ENCODE measurements at regions not wholly inside any gene's neighbourhood (a gene's known extent, or its start where the extent isn't known, plus 50 kb on each side); places are given as distances from the start of the nearest gene placed in this dataset.

DNA sequence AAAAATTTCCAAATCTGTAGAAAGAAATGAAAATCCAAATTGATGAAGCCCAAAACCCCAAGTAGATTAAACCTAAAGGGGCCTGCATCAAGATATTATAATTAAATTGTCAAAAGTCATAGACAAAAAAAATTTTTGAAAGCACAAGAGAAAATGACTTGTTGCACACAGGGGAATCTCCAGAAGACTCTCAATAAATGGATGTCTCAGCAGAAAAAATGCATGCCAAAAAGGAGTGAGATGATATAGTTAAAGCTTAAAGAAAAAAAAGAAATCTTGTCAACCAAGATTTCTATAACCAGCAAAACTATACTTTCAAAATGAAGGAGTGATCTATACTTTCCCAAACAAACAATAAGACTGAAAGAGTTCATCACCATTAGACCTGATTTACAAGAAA, 393.2 kb upstream of the SPAG17 start:
- DNase-seq (ENCODE audit: low spot score in 2 of 2) = no peak
- H3K9me3 ChIP-seq = peaks cover 0 to 28% (median 5%) of the 10 kb centered on the region in 4 donors
- H3K4me1 ChIP-seq = no peaks in the 10 kb centered on the region
- no peaks in the 10 kb centered on the region for H3K27me3 ChIP-seq
- no peak overlapping the region for H3K27ac ChIP-seq
- no peaks in the 10 kb centered on the region for H3K36me3 ChIP-seq
- TF ChIP-seq POLR2A (IDR thresholded peaks at IDR 0.05) = no peak
- TF ChIP-seq, protein P1, sequence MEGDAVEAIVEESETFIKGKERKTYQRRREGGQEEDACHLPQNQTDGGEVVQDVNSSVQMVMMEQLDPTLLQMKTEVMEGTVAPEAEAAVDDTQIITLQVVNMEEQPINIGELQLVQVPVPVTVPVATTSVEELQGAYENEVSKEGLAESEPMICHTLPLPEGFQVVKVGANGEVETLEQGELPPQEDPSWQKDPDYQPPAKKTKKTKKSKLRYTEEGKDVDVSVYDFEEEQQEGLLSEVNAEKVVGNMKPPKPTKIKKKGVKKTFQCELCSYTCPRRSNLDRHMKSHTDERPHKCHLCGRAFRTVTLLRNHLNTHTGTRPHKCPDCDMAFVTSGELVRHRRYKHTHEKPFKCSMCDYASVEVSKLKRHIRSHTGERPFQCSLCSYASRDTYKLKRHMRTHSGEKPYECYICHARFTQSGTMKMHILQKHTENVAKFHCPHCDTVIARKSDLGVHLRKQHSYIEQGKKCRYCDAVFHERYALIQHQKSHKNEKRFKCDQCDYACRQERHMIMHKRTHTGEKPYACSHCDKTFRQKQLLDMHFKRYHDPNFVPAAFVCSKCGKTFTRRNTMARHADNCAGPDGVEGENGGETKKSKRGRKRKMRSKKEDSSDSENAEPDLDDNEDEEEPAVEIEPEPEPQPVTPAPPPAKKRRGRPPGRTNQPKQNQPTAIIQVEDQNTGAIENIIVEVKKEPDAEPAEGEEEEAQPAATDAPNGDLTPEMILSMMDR (IDR thresholded peaks at IDR 0.05) = no peak
- no peak for TF ChIP-seq EP300 (IDR thresholded peaks at IDR 0.05)
- no peak overlapping the region for H3K4me3 ChIP-seq

DNA sequence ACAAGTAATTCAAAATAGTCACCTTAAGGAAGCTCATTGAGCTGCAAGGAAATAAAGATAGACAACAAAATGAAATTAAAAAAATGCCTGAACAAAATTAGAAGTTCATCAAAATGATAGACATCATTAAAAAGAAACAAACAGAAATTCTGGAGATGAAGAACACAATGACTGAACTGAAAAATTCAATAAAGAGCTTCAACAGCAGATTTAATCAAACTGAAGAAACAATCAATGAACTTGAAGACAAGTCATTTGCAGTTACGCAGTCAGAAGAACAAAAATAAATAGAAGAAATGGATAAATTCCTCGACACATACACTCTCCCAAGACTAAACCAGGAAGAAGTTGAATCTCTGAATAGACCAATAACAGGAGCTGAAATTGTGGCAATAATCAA, 390.0 kb upstream of the SPAG17 start:
- Histone ChIP-seq H3K9me3 (peaks cover 0 to 31% (median 5%) of the 10 kb centered on the region in 4 donors), H3K27ac (no peak overlapping the region), H3K4me3 (no peak overlapping the region), H3K36me3 (no peaks in the 10 kb centered on the region), H3K27me3 (no peaks in the 10 kb centered on the region), H3K4me1 (no peaks in the 10 kb centered on the region)
- TF ChIP-seq POLR2A (IDR thresholded peaks at IDR 0.05) = no peak
- no peak for TF ChIP-seq EP300 (IDR thresholded peaks at IDR 0.05)
- TF ChIP-seq, protein P1 (IDR thresholded peaks at IDR 0.05) = no peak
- DNase-seq (ENCODE audit: low spot score in 2 of 2) = no peak
- 88 to 91% methylated on average over 2 of the region's 2 CpGs for WGBS, 2 donors

DNA sequence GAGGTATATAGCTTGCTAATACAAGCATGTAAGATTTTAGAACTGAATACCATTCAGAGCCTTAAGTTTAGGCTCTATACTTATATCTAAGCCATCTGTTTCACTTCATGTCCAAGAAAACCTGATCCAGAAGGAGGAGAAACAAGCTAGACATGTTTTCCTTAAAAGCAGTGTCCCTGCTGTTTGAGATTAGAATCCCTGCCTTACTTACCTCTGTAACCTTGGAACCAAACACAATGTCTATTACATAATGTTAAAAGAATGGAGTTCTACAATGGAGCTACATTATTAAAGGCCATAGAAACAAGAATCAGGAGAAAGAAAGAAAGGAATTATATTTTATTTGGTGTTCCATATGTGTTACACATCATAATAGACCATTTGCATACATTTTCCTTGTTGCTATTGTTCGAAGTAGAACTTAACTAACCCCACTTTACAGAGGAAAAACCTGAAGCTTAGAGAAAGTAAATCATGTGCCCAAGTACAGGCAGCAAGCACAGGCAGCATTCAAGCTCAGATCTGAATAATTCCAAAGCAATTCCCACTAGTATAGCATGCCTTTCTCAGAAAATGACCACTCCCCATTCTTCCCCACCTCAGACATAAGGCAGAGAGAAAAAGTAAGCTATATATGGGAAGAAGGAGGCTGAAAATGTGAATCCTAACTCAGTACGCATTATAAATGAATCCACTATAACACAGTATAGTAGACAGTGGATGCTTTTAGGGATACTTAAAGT, 380.1 kb upstream of the SPAG17 start:
- DNase-seq (ENCODE audit: low spot score in 2 of 2) = no peak
- Histone ChIP-seq H3K9me3 (no peaks in the 10 kb centered on the region), H3K27me3 (no peaks in the 10 kb centered on the region), H3K4me3 (no peak overlapping the region), H3K36me3 (no peaks in the 10 kb centered on the region), H3K4me1 (peaks cover 0 to 11% (median 0%) of the 10 kb centered on the region in 4 donors), H3K27ac (no peak overlapping the region)
- WGBS, 2 donors = 82 to 86% methylated on average over 2 of the region's 2 CpGs
- no peak for TF ChIP-seq POLR2A (IDR thresholded peaks at IDR 0.05)
- TF ChIP-seq, protein P1 (IDR thresholded peaks at IDR 0.05) = no peak
- no peak for TF ChIP-seq EP300 (IDR thresholded peaks at IDR 0.05)

DNA sequence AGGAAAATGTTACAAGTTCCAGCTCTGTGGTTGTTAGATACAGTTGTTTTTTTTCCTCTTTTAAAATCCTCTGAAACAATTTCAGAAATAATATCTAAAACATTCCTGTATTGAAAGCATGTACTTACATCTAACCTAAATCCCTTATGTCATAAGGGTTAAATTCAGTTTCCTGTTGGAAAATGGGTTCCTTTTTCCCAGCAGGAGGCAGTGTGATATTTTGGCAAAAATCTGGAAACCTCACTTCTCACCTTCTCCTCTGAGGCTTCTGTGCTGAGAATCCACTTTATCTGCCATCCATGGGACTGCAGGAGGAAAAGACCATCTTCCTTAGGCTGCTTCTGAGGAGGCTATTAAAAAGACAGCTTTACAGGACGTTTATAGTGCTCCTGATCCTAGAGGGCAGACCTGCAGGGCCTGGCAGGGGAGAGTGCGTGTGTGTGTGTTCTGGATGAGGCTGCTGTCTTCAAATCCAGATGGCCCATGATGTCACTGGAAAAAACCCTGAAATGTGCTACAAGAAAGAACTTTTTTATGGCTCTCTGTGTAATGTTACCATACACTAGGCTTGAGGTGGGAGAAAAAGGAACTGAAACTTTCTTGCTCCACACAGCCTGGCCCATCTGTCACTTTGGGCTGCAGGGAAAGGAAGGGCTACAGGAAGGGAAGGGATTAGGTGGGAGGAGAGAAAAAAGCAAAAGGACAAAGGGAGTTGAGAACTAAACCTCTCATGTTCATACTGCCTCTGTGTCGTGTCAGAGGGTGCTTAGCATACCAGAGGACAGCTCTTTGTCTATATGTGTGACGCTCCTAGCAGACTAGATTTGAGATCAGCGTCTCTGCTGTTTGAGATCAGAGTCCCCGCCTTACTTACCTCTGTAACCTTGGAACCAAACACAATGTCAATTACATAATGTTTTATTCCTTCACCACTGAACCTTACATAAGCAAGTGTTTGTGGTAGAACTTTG, 379.2 kb upstream of the SPAG17 start:
- WGBS, 2 donors = 37 to 44% methylated on average over 6 of the region's 6 CpGs
- peak in 1 of 2 donors; percentile 22 for DNase-seq (ENCODE audit: low spot score in 2 of 2)
- Histone ChIP-seq H3K27me3 (no peaks in the 10 kb centered on the region), H3K36me3 (no peaks in the 10 kb centered on the region), H3K9me3 (no peaks in the 10 kb centered on the region), H3K4me1 (peaks cover 0 to 11% (median 0%) of the 10 kb centered on the region in 4 donors), H3K4me3 (no peak overlapping the region), H3K27ac (no peak overlapping the region)
- no peak for TF ChIP-seq POLR2A (IDR thresholded peaks at IDR 0.05)
- no peak for TF ChIP-seq EP300 (IDR thresholded peaks at IDR 0.05)
- TF ChIP-seq, protein P1 (IDR thresholded peaks at IDR 0.05) = no peak

DNA sequence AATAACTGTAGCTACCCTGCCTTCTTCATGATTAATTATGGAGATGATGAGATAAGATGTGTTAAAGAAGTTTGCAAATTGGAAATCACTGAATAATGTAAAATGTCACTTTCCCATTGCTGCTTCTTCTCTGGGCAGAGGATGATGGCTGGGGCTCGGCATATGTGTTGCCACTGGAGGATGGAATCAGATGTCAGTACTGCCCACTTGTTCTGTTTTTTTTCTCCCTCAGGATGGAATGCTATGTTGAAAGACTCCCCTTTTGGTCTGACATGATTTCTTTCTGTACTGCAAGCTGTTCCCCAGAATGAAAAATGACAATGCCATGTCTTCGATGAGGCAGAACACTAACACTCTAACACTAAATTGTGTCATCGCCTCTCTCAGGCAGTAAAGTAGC, 373.9 kb upstream of the SPAG17 start:
- WGBS, 2 donors = 71 to 79% methylated on average over 3 of the region's 3 CpGs
- DNase-seq (ENCODE audit: low spot score in 2 of 2) = no peak
- no peak overlapping the region for H3K27ac ChIP-seq
- H3K36me3 ChIP-seq = no peaks in the 10 kb centered on the region
- no peaks in the 10 kb centered on the region for H3K27me3 ChIP-seq
- TF ChIP-seq POLR2A (IDR thresholded peaks at IDR 0.05) (no peak), EP300 (IDR thresholded peaks at IDR 0.05) (no peak)
- TF ChIP-seq, protein P1 (IDR thresholded peaks at IDR 0.05) = no peak
- H3K4me3 ChIP-seq = no peak overlapping the region
- no peaks in the 10 kb centered on the region for H3K9me3 ChIP-seq
- H3K4me1 ChIP-seq = no peaks in the 10 kb centered on the region
